Activated CD8-positive, alpha-beta T cell treated with anti-CD3 and anti-CD28 coated beads, Interleukin-2, amount 10 ng/mL, durations not matched to agents 7 days and 5 days (primary cell): ENCODE measurements at regions not wholly inside any gene's neighbourhood (a gene's known extent, or its start where the extent isn't known, plus 50 kb on each side); places are given as distances from the start of the nearest gene placed in this dataset.
"Not testable (repeated sequence)": the region's sequence is repeated elsewhere in the genome, so short reads cannot be mapped to it uniquely, and the experiment has no call there.

Experiments
- ATAC-seq: fragments of 150-1000 bp; cut with Tn5 transposase; one replicate; pipeline ENCODE4 v1.10.0; 2021; ENCODE audit warnings: moderate library complexity
- CTCF ChIA-PET: fragments of 350-600 bp; sonication (Branson Sonifier 250); formaldehyde crosslinking; loops from one replicate; lab custom pipeline; 2021; ENCODE audit warnings: antibody characterized with exemption; lab: Charles Lee
- POLR2A ChIA-PET: fragments of 350-600 bp; sonication (Branson Sonifier 250); formaldehyde crosslinking; loops from one replicate; lab custom pipeline; 2021; ENCODE audit warnings: antibody characterized with exemption; lab: Charles Lee
- DNase-seq: peaks from one replicate; pipeline ENCODE4 v3.0.0-alpha.2; 2020
- H3K27ac Mint-ChIP-seq: one replicate; pipeline ENCODE4 v1.8.0; 2021; ENCODE audit warnings: mild to moderate bottlenecking, mixed read lengths
- H3K27me3 Mint-ChIP-seq: one replicate; pipeline ENCODE4 v1.8.0; 2021; ENCODE audit warnings: low read depth, mixed read lengths
- H3K36me3 Mint-ChIP-seq: one replicate; pipeline ENCODE4 v1.8.0; 2021; ENCODE audit warnings: low read depth, mixed read lengths
- H3K4me1 Mint-ChIP-seq: one replicate; pipeline ENCODE4 v1.8.0; 2021; ENCODE audit warnings: low read depth, mixed read lengths
- H3K4me3 Mint-ChIP-seq: one replicate; pipeline ENCODE4 v1.8.0; 2021; ENCODE audit warnings: mild to moderate bottlenecking, mixed read lengths
- H3K9me3 Mint-ChIP-seq: one replicate; pipeline ENCODE4 v1.8.0; 2022; ENCODE audit warnings: mixed read lengths; ENCODE audit not compliant: insufficient read depth

GRCh38 chr6:8166156-8166555 is 63.8 kb upstream of the EEF1E1 start:
- Mint-ChIP-seq H3K27ac (no peak overlapping the region), H3K27me3 (peaks cover 2% of the 10 kb centered on the region), H3K36me3 (no peaks in the 10 kb centered on the region), H3K9me3 (no peaks in the 10 kb centered on the region), H3K4me1 (no peaks in the 10 kb centered on the region), H3K4me3 (no peak overlapping the region)
- ATAC-seq (no peak), DNase-seq (no peak)
- POLR2A ChIA-PET = no interaction called here
- CTCF ChIA-PET = interaction anchor here (0.6 kb wide), 1 partner anchor 81 kb away, joined by 3 read pairs; no protein-coding TSS in a partner anchor

- H3K4me1 Mint-ChIP-seq, H3K27ac Mint-ChIP-seq, H3K36me3 Mint-ChIP-seq, H3K9me3 Mint-ChIP-seq, ATAC-seq, H3K4me3 Mint-ChIP-seq, H3K27me3 Mint-ChIP-seq, POLR2A ChIA-PET, CTCF ChIA-PET, DNase-seq: not testable (repeated sequence)
These were observed 62.7 kb upstream of the EEF1E1 start for GRCh38 chr6:8165008-8165407.

DNA sequence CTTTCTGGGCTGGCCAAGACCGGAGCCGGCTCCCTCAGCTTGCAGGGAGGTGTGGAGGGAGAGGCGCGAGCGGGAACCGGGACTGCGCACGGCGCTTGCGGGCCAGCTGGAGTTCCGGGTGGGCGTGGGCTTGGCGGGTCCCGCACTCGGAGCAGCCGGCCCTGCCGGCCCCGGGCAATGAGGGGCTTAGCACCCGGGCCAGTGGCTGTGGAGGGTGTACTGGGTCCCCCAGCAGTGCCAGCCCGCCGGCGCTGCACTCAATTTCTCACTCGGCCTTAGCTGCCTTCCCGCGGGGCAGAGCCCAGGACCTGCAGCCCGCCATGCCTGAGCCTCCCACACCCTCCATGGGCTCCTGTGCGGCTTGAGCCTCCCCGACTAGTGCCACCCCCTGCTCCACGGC is 61.9 kb upstream of the EEF1E1 start:
- POLR2A ChIA-PET, H3K27ac Mint-ChIP-seq, H3K4me3 Mint-ChIP-seq, CTCF ChIA-PET, H3K4me1 Mint-ChIP-seq, H3K36me3 Mint-ChIP-seq, H3K9me3 Mint-ChIP-seq, DNase-seq, H3K27me3 Mint-ChIP-seq, ATAC-seq: not testable (repeated sequence)

DNA sequence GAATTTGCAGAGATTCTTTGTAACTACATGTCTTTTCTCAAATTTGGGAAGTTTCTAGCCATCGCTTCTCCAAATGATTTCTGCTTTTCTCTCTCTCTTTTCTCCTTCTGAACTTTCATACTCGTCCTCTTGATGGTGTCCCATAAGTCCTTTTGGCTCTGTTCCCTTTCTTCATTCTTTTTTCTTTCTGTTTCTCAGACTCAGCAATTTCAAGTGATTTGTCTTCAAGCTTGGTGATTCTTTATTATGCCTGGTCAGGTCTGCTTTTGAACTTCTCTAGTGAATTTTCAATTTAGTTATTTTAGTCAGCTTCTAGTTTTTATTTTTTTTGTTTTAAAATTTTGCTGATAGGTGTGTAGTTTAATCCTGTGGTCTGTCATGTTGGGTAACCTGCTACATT is 57.6 kb upstream of the EEF1E1 start:
- Mint-ChIP-seq H3K4me3 (no peak overlapping the region), H3K36me3 (no peaks in the 10 kb centered on the region), H3K9me3 (no peaks in the 10 kb centered on the region), H3K4me1 (no peaks in the 10 kb centered on the region), H3K27me3 (peaks cover 10% of the 10 kb centered on the region), H3K27ac (no peak overlapping the region)
- no peak for ATAC-seq
- no peak for DNase-seq
- ChIA-PET POLR2A (no interaction called here), CTCF (no interaction called here)

DNA sequence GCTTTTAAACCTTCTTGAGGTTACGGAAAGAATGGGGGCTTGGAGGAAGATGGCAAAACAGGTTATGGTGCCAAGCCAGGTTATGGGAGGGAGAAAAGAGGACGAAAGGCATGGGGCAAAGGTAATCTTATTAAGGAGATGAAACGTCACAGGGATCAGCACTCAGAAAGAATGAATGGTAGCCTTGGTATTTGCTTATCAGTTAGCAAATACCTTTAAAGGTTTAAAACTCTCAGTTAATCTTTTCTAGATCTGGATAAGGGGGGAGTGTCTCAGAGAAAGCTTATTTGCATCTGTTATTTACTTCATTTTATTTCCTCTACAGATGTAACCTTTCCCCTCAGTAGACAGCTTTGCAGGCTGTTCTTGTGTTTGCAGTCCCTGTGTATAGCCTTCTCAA is 55.5 kb upstream of the EEF1E1 start:
- DNase-seq (no peak), ATAC-seq (no peak)
- Mint-ChIP-seq H3K27ac (no peak overlapping the region), H3K4me1 (no peaks in the 10 kb centered on the region), H3K9me3 (no peaks in the 10 kb centered on the region), H3K27me3 (peaks cover 15% of the 10 kb centered on the region), H3K4me3 (no peak overlapping the region), H3K36me3 (no peaks in the 10 kb centered on the region)
- CTCF ChIA-PET = no interaction called here
- POLR2A ChIA-PET = interaction anchor here (0.7 kb wide), 1 partner anchor 270 kb away, joined by 3 read pairs; no protein-coding TSS in a partner anchor

DNA sequence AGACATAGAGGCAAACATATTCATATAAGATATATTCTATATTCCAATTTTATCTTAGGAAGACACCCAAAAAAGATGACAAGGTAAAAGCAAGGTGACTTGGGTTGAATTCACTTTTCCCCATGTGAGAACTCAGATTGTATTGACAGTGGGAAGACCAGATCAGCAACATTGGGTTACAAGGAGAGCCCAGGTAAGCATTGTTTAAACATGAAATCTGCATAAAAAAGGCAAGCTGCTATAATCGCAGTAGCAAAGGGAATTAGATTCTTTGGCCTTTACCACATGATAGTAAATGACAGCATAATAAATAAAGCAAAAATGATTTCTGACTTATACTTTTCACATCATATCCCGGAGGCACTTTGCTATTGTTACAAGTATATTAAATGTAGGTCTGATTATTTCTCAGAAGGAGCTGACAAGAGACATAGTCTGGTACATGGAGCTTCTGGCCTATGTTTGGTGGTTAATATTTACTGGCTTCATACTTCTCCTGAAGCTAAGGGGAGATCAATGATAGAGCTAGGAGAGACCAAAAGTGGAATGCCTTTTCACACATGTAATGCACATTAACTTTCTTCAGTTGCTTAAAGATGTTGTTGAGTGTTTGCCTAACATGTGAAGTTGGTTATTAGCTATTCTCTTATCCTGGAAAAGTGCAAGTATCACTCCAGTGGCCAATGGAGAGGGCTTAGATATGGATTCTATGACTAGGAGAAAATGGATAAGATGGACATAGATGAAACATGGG is 53.1 kb upstream of the EEF1E1 start:
- Mint-ChIP-seq H3K9me3 (no peaks in the 10 kb centered on the region), H3K4me3 (no peak overlapping the region), H3K27ac (no peak overlapping the region), H3K4me1 (no peaks in the 10 kb centered on the region), H3K36me3 (no peaks in the 10 kb centered on the region), H3K27me3 (peaks cover 15% of the 10 kb centered on the region)
- ChIA-PET CTCF (no interaction called here), POLR2A (no interaction called here)
- ATAC-seq (no peak), DNase-seq (no peak)
